NCI-H446 (cell line): ENCODE measurements at regions not wholly inside any gene's neighbourhood (a gene's known extent, or its start where the extent isn't known, plus 50 kb on each side); places are given as distances from the start of the nearest gene placed in this dataset.

Experiments
- DNase-seq, 2 experiments: peaks; one replicate each; lab custom pipeline; 2025; lab: John Stamatoyannopoulos, UW

- DNase-seq, result no peak
Measured at GRCh38 chr10:6642876-6643275, 62.8 kb upstream of the PRKCQ start.

- DNase-seq, result no peak
Measured at GRCh38 chr10:6640433-6641040, 60.5 kb upstream of the PRKCQ start.

GRCh38 chr10:6637053-6637452 lies 57.0 kb upstream of the PRKCQ start:
- no peak for DNase-seq

GRCh38 chr10:6635784-6636183 lies 55.7 kb upstream of the PRKCQ start:
- DNase-seq, result no peak
